HG03196 (cell line): ENCODE measurements at regions not wholly inside any gene's neighbourhood (a gene's known extent, or its start where the extent isn't known, plus 50 kb on each side); places are given as distances from the start of the nearest gene placed in this dataset.
"Not testable (repeated sequence)": the region's sequence is repeated elsewhere in the genome, so short reads cannot be mapped to it uniquely, and the experiment has no call there.

Experiments used
- ATAC-seq: cut with Tn5 transposase; IDR thresholded peaks from one replicate; pipeline ENCODE4 v1.9.1; 2021; ENCODE audit not compliant: unreplicated experiment

DNA sequence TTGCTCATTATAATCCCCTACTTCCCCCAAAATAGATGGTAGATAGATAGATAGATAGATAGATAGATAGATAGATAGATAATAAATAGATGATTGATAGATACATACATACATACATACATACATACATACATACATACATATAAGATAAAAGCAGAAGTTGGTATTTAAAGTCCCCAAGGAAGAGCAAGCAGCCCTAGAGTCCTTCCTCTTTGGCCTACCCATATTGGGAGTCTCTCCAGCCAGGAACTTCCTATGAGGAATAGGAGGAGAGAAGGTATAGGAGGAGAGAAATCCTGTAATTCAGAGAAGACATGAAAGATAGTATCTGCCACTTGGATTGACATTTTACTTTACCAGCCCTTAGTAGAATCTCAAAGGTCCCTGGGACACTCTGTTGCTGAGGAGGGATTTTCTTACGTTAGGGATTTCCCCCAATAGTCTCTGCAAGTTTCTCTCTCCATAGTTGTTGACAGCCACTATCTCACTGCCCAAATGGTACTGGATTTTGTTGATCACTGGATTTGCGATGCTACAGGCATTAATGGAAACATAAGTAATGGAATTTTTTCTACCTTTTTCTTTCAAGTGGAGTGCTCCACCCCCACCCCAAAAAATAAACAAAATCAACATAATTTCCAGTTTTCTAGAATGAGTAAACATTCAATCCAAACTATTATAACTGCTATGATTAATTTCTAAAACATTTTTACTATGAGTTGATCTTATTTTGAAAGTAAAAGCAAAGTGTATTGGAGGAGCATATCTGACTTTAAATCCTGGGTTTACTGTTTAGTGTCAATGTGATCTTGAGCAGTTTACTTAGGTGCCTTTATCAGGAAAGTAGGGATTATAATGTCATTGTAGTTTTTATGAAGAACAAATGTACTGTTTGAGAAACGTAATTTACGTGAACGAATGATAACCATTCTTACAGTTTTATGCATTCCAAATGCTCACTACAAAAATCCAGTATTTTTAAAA lies 93.2 kb upstream of the TNFSF4 start:
- no peak for ATAC-seq

DNA sequence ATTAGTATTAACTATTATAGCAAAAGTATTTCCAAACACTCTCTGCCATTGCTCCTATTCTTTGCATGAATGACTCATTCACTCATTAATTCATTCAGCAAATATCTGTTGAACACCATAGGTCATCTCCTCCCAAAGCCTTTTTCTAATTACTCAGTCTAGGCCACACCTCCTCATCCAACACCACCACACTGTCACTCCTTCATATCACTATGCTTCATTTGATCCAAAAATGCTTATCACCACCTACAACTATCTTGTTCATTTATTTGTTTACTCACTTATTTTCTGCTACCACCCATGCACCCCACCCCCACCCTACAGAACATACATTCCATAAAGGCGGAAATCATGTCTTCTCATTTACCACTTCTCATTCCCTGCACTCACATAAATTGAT lies 94.4 kb upstream of the TNFSF4 start:
- no peak for ATAC-seq

DNA sequence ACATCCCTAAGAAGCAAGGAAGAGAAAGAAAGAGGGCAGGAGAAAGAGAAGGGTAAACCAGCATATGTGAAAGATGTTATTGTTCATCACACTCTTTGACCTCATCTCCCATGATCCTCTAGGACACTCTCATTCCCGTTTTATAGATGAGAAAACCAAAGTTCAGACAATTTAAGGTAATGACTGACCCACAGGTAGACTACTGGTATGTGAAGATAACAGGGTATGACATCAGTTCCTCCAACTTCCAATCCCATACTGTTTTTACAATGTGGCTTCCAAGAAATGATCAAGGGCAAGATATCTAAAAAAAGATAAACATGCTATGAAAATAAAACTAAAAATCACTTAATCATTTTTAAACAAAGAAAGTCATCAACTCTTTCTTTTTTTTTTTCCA lies 95.2 kb upstream of the TNFSF4 start:
- no peak for ATAC-seq

DNA sequence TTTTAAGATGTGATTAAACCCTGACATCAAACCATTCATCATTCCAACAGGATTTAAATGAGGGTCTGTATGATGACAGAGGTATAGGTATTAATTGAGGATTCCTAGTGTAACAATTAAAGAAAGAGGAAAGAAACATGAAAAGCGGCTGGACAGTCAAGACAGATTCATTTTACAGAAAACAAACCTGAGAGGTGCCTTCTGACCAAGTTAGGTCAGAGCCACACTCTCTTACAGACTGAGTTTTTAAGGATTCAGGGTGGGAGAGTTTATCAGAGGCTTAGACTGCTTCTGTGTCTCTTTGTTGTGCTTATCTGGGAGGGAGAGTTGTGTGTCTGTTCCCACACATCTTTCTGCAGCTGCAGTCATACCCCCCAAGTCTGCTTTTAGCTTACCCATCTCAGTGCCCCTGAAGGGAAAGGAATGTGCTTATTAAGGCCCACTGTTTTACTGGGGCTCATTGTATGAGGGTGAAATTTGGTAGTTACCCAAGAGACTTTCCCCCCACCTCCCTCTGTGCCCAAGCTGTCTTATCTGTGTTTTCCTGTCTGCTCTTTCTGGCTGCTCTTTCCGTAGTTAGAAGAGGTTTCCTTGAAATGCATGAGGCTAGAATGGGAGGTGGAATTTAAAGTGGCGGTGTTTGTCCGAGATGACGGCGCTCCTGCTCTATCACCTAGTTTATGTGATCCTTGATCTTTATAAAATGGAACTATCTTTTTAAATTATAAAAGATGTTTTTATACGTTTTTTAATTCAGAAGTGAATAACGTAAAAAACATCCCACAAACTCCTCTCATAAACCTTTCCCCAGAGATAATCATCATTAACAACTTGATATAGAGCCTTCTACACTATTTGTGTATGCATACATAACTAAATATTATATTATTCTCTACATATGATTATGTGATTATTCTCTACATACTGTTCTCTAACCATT lies 96.0 kb upstream of the TNFSF4 start:
- no peak for ATAC-seq

- no peak for ATAC-seq
These were observed 96.9 kb upstream of the TNFSF4 start for GRCh38 chr1:173303984-173304383.

GRCh38 chr1:173304529-173305227 lies 97.5 kb upstream of the TNFSF4 start:
- ATAC-seq = no peak

- no peak for ATAC-seq
These were observed 100.7 kb upstream of the TNFSF4 start for GRCh38 chr1:173307845-173308244.

- no peak for ATAC-seq
These were observed 107.5 kb upstream of the TNFSF4 start for GRCh38 chr1:173314656-173315055.

GRCh38 chr1:173315296-173315695 lies 108.2 kb upstream of the TNFSF4 start:
- ATAC-seq = no peak

DNA sequence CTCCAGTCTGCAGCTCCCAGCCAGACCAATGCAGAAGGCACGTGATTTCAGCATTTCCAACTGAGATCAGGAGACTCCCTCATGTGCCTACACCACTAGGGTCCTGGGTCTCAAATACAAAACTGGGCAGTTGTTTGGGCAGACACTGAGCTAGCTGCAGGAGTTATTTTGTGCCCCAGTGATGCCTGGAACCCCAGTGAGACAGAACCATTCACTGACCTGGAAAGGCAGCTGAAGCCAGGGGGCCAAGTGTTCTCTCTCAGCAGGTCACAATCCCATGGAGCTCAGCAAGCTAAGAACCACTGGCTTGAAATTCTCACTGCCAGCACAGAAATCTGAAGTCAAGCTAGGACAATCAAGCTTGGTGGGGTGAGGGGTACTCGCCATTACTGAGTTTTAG lies 111.7 kb upstream of the TNFSF4 start:
- ATAC-seq = no peak

GRCh38 chr1:173324352-173324751 lies 117.2 kb upstream of the TNFSF4 start:
- not testable (repeated sequence) for ATAC-seq

- ATAC-seq = not testable (repeated sequence)
These were observed 120.9 kb upstream of the TNFSF4 start for GRCh38 chr1:173327987-173328386.

- no peak for ATAC-seq
These were observed 121.8 kb upstream of the TNFSF4 start for GRCh38 chr1:173328961-173329360.

DNA sequence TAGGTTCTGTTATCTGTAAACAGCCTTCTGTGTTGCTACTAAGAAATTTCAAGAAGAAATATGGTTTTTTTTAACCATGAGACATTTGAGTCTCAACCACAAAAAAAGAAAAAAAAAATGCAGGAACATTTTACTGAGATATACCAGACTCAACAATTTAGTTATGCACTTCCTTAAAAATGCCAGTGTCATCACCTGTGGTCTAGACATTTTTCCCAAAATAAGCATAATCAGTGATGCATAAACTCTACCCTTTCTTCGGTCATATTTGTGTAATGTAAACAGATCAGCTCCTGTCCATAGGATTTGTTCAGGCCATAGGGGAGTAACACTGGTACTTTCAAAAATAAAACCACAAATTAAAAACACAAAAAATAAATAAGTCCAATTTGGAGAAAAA lies 122.6 kb upstream of the TNFSF4 start:
- no peak for ATAC-seq

DNA sequence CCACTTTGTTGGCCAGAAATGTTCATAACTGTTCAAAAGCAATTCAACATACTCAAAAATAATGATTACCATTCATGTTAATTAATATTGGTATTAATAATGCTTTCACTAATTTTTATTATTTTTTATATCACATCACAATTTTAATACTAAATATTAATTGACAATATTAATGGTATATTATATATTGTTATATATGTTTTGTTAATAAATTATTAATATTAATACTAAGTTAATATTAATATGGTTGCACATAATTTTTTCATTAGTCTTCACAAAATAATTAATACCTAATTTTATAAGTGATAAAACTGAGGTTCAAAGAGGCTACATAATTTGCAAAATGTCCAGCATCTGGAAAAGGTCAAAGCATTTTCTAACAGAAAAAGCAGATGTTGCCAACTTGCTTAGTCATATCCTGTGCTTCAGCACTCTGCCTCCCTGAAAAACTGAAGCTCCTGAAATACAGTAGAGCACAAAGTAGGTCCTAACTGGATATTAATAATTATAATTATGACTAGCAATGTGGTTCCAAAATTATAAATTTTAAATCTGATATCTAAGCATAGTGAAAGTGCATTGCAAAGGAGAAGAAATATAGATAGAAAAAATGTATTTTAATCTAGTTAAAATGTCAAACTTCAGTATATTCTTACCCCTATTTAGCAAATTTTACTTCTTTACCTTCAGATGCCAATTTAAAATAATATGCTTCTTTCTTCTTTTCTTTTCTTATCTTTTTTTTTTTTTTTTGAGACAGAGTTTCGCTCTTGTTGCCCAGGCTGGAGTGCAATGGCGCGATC lies 123.2 kb upstream of the TNFSF4 start:
- ATAC-seq = no peak

DNA sequence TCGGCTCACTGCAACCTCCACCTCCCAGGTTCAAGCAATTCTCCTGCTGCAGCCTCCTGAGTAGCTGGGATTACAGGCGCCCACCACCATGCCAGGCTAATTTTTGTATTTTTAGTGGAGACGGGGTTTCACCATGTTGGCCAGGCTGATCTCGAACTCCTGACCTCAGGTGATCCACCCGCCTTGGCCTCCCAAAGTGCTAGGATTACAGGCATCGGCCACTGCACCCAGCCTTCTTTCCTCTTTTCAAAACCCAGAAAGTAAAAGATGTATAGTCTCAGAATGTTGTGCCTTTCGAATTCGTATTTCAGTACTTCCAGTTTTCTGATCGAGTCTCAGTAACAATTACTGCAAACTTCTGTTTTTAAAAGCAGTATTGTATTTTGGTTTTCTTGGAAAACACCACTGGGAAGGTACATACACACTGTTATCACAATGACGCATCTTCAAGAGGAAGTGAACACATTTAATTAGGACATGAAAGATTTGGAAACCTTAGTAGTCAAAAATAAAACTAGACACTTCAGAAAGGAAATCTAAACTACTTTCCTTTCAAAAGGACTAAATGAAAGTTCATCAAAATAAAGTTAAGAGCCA lies 123.9 kb upstream of the TNFSF4 start:
- ATAC-seq = not testable (repeated sequence)

GRCh38 chr1:173332026-173332425 lies 124.9 kb upstream of the TNFSF4 start:
- ATAC-seq = no peak

- ATAC-seq = peak; percentile 54
These were observed 126.5 kb upstream of the TNFSF4 start for GRCh38 chr1:173333581-173333980.

GRCh38 chr1:173337126-173337525 lies 130.0 kb upstream of the TNFSF4 start:
- no peak for ATAC-seq

GRCh38 chr1:173341307-173341706 lies 134.2 kb upstream of the TNFSF4 start:
- no peak for ATAC-seq
